ENCODE measurements at regions not wholly inside any gene's neighbourhood (a gene's known extent, or its start where the extent isn't known, plus 50 kb on each side); places are given as distances from the start of the nearest gene placed in this dataset.

DNA sequence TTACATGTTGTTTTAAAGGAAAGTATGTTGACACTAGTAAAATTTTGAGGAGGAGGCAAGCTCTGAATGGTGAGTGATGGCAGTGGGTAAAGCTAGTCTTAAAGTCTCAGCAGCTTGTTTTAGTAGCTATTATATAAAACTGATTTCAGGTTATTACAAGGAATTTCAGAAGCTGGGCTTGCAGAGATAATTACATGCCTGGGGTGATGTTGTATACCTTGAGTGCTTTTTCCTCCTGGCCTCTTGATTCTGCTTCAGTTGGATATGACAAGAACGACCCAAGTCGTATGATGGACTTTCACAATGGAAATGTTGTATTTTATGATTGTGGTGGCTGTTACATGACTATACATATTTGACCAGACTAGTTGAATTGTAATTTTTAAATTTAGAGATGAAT lies 175.5 kb upstream of the ADGRL3 start:
- intact Hi-C loops (cut with micrococcal nuclease): no loop called here
- Histone ChIP-seq H3K36me3 (no peaks in the 10 kb centered on the region), H3K9me3 (replicated peaks) (peaks cover 23% of the 10 kb centered on the region), H3K4me1 (no peaks in the 10 kb centered on the region), H3K27ac (replicated peaks) (no peak overlapping the region), H3K27me3 (ENCODE audit: low read depth) (no peaks in the 10 kb centered on the region), H3K4me3 (no peak overlapping the region)
- TF ChIP-seq, protein P1, sequence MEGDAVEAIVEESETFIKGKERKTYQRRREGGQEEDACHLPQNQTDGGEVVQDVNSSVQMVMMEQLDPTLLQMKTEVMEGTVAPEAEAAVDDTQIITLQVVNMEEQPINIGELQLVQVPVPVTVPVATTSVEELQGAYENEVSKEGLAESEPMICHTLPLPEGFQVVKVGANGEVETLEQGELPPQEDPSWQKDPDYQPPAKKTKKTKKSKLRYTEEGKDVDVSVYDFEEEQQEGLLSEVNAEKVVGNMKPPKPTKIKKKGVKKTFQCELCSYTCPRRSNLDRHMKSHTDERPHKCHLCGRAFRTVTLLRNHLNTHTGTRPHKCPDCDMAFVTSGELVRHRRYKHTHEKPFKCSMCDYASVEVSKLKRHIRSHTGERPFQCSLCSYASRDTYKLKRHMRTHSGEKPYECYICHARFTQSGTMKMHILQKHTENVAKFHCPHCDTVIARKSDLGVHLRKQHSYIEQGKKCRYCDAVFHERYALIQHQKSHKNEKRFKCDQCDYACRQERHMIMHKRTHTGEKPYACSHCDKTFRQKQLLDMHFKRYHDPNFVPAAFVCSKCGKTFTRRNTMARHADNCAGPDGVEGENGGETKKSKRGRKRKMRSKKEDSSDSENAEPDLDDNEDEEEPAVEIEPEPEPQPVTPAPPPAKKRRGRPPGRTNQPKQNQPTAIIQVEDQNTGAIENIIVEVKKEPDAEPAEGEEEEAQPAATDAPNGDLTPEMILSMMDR (IDR thresholded peaks at IDR 0.05; ENCODE audit: borderline replicate concordance): no peak
- no peak for DNase-seq

DNA sequence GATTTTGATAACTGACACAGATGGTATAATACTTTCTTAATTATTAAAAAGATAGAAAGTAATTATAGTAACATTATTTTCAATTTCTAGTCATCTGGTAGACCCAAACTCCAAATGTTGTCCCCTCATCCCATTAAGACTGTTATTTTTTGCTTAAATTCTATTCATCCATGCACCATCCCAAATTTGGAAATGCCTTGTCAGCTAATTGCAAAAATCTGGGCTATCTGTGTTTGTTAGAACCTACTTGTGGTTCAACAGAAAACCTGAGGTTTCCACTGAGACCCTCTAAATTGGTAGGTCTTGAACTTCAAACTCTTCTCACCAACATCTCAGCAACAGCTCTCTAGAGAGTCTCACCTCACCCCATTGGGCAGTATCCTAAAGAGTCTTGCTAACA lies 172.2 kb upstream of the ADGRL3 start:
- no peak for DNase-seq
- Histone ChIP-seq H3K9me3 (replicated peaks) (peaks cover 10% of the 10 kb centered on the region), H3K4me3 (no peak overlapping the region), H3K4me1 (no peaks in the 10 kb centered on the region), H3K36me3 (no peaks in the 10 kb centered on the region), H3K27ac (replicated peaks) (no peak overlapping the region), H3K27me3 (ENCODE audit: low read depth) (no peaks in the 10 kb centered on the region)
- TF ChIP-seq, protein P1 (IDR thresholded peaks at IDR 0.05; ENCODE audit: borderline replicate concordance): no peak
- intact Hi-C loops (cut with micrococcal nuclease): no loop called here

DNA sequence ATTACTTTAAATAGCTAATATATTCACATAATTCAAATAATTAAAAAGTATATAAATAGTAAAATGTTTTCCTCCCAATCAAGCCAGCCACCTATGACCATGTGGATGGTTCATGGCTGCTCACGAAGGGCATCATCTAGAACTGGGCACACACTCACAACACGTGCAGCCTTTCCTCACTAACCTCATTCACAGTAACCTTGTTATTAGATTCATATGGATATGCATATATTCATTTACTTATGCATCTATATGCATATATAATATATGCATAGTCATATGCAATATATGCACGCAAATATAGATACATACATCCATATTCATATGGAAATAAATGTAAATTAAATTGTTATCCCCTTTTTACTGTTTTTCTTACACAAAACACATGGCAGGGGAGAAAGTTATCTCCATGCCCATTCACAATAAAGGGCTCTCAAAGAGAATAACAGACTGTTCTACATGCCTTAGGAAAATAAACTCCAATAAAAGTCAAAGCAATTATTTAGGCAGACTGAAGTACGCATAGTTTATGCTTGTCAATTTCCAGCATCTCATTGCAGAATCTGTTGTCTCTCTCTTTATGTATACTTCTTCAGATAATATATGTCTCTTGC lies 163.9 kb upstream of the ADGRL3 start:
- Histone ChIP-seq H3K27ac (replicated peaks) (no peak overlapping the region), H3K4me3 (no peak overlapping the region), H3K4me1 (no peaks in the 10 kb centered on the region), H3K36me3 (no peaks in the 10 kb centered on the region), H3K27me3 (ENCODE audit: low read depth) (no peaks in the 10 kb centered on the region), H3K9me3 (replicated peaks) (no peaks in the 10 kb centered on the region)
- intact Hi-C loops (cut with micrococcal nuclease): no loop called here
- DNase-seq: no peak
- TF ChIP-seq, protein P1 (IDR thresholded peaks at IDR 0.05; ENCODE audit: borderline replicate concordance): no peak

DNA sequence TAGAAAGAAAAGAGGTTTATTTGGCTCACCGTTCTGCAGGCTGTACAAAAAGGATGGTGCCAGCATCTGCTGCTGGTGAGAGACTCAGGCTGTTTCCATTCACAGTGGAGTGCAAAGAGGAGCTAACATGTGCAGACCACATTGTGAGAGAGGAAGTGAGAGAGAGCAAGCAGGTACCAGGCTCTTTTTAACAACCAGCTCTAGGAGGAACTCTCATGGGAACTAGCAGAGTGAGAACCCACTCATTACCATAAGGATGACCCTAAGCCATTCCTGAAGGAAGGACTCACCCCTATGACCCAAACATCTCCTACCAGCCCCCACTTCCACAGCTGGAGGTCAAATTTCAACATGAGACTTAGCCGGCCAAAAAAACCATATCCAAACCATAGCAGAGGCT lies 158.6 kb upstream of the ADGRL3 start:
- Histone ChIP-seq H3K27me3 (ENCODE audit: low read depth) (no peaks in the 10 kb centered on the region), H3K36me3 (no peaks in the 10 kb centered on the region), H3K4me3 (no peak overlapping the region), H3K9me3 (replicated peaks) (no peaks in the 10 kb centered on the region), H3K4me1 (no peaks in the 10 kb centered on the region), H3K27ac (replicated peaks) (no peak overlapping the region)
- TF ChIP-seq, protein P1 (IDR thresholded peaks at IDR 0.05; ENCODE audit: borderline replicate concordance): no peak
- no peak for DNase-seq
- intact Hi-C loops (cut with micrococcal nuclease): no loop called here

DNA sequence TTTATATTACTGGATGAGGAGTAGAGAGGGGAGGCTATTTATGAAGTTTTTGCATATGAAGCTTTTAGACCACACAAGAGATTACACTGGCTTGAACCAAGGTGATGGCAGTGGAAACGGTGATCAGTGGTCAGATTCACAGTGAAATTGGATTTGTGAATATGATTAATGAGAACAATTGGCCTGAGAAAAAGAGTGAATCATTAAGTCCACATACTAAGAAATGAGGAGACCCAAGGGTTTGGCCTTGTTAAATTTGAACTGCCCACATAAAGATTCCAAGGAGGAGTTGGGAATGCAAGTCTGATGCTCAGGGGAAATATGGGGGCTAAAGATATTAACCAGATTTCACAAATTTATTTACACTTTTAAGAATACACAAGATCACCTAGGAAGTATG lies 155.3 kb upstream of the ADGRL3 start:
- TF ChIP-seq, protein P1 (IDR thresholded peaks at IDR 0.05; ENCODE audit: borderline replicate concordance): no peak
- Histone ChIP-seq H3K4me3 (no peak overlapping the region), H3K4me1 (no peaks in the 10 kb centered on the region), H3K27ac (replicated peaks) (no peak overlapping the region), H3K36me3 (no peaks in the 10 kb centered on the region), H3K27me3 (ENCODE audit: low read depth) (no peaks in the 10 kb centered on the region), H3K9me3 (replicated peaks) (no peaks in the 10 kb centered on the region)
- DNase-seq: no peak
- intact Hi-C loops (cut with micrococcal nuclease): no loop called here

All from left ventricle myocardium inferior (tissue), 1 donor.